ENCODE measurements at regions not wholly inside any gene's neighbourhood (a gene's known extent, or its start where the extent isn't known, plus 50 kb on each side); places are given as distances from the start of the nearest gene placed in this dataset.

- TF ChIP-seq, protein P1, sequence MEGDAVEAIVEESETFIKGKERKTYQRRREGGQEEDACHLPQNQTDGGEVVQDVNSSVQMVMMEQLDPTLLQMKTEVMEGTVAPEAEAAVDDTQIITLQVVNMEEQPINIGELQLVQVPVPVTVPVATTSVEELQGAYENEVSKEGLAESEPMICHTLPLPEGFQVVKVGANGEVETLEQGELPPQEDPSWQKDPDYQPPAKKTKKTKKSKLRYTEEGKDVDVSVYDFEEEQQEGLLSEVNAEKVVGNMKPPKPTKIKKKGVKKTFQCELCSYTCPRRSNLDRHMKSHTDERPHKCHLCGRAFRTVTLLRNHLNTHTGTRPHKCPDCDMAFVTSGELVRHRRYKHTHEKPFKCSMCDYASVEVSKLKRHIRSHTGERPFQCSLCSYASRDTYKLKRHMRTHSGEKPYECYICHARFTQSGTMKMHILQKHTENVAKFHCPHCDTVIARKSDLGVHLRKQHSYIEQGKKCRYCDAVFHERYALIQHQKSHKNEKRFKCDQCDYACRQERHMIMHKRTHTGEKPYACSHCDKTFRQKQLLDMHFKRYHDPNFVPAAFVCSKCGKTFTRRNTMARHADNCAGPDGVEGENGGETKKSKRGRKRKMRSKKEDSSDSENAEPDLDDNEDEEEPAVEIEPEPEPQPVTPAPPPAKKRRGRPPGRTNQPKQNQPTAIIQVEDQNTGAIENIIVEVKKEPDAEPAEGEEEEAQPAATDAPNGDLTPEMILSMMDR (IDR thresholded peaks at IDR 0.05; ENCODE audit: low read depth, low read length): no peak
- TF ChIP-seq POLR2A (IDR thresholded peaks at IDR 0.05; ENCODE audit: extremely low read depth, insufficient read length): no peak
- TF ChIP-seq MYC (IDR thresholded peaks at IDR 0.05; ENCODE audit: low read depth, low read length): no peak
- TF ChIP-seq MAX (IDR thresholded peaks at IDR 0.05; ENCODE audit: low read depth, low read length): no peak
These were observed 168.6 kb upstream of the GRK3 start for GRCh38 chr22:25395915-25396314.
